Coronary artery (tissue), 2 donors: ENCODE measurements at regions not wholly inside any gene's neighbourhood (a gene's known extent, or its start where the extent isn't known, plus 50 kb on each side); places are given as distances from the start of the nearest gene placed in this dataset.

Experiments
- DNase-seq: peaks from one replicate; pipeline ENCODE4 v3.0.0-alpha.2; 2017; ENCODE audit warnings: low spot score
- H3K27ac ChIP-seq, 2 donors: fragments of 200-600 bp; sonication (generic); one replicate each; pipeline ENCODE4 v1.5.1; 2016 to 2019
- H3K4me3 ChIP-seq: fragments of 200-600 bp; sonication (generic); 2 replicates; pipeline ENCODE4 v1.5.1; 2016; ENCODE audit warnings: mild to moderate bottlenecking, moderate library complexity
- TF ChIP-seq, protein P1 (sequence below): fragments of 200-600 bp; sonication (generic); IDR thresholded peaks from one replicate; pipeline ENCODE4 v1.5.1; 2019; ENCODE audit warnings: antibody characterized with exemption

DNA sequence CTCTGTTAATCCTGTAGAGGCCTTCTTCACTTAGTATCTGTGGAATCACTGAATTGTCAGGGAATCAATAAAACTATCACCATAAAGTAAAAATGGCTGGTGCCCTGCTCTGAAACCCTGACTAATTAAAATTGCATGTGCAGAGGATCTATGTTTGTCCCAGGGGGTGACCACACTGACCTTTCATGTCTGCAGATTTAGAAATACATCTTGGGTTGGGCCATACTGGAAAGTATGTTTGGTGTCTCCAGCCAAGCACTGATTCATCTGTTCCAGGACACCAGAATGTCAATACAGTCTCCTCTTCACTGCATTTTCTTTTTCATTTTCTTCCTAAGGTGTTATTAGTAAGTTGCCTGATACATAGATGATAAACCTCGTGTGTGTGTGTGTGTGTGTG is 490.9 kb upstream of the INTU start:
- no peak for DNase-seq
- TF ChIP-seq, protein P1, sequence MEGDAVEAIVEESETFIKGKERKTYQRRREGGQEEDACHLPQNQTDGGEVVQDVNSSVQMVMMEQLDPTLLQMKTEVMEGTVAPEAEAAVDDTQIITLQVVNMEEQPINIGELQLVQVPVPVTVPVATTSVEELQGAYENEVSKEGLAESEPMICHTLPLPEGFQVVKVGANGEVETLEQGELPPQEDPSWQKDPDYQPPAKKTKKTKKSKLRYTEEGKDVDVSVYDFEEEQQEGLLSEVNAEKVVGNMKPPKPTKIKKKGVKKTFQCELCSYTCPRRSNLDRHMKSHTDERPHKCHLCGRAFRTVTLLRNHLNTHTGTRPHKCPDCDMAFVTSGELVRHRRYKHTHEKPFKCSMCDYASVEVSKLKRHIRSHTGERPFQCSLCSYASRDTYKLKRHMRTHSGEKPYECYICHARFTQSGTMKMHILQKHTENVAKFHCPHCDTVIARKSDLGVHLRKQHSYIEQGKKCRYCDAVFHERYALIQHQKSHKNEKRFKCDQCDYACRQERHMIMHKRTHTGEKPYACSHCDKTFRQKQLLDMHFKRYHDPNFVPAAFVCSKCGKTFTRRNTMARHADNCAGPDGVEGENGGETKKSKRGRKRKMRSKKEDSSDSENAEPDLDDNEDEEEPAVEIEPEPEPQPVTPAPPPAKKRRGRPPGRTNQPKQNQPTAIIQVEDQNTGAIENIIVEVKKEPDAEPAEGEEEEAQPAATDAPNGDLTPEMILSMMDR = no peak
- H3K27ac ChIP-seq = no peak overlapping the region
- H3K4me3 ChIP-seq = no peak overlapping the region

DNA sequence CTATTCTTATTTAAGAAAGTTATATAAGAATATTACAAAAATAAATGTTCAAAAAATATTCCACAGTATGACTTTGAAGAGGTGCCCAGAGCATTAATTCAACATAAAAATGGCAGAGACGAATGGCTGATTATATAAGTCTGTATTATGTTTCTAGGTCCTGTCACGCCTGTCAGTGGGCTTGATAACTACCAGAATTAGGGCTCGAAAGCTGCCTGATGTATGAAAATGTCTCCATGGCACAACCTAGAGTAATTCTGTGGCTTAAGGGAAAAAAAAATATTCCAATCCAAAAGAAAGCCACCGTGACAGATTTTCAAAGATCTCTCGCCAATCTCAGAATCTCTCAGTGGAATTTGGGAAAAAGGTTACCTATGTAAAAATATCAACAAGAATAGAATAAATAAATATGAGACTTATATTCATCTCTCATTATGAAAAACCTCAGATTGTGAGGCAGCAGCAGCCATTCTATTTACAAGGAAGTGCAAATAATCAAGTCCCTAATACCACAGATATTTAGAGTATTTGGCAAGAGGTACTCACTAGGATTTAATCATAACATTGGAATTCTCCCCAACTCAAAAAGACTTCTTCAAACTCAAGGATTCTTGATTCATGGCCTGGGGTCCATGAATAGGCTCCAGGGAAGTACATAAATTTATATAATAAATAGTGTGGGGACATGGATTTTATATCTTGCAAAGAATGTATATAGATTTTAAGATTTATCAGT is 489.1 kb upstream of the INTU start:
- no peak overlapping the region for H3K27ac ChIP-seq

DNA sequence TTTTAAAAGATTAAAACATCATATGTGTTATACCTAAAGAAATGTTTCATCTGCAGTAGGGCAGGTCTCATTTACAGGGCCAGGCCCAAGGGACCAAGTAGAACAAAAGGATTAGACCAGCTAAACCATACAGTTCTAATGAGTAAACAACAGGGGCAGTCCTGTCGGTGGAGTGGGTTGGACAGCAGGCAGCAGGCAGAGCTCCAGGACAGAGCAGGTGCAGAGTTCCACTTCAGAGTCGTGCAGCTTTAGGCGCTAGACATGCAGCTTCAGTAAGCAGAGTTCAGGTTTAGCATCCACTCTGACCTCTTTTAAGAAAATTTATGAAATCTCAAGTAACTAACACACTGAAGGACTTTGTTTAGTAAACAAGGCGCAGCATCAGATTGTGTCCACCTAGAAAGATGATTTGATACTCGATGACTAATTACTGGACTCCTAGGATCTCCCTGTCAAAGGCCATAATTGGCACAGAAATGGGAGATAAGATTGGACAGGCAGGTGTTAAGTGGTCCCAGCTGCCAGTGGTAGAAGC is 487.7 kb upstream of the INTU start:
- no peak for DNase-seq
- Histone ChIP-seq H3K27ac (no peak overlapping the region), H3K4me3 (no peak overlapping the region)
- TF ChIP-seq, protein P1 = no peak

More for the DNA sequence above, 489.1 kb upstream of the INTU start:
- no peak for DNase-seq
- H3K4me3 ChIP-seq = no peak overlapping the region
- TF ChIP-seq, protein P1 = no peak

DNA sequence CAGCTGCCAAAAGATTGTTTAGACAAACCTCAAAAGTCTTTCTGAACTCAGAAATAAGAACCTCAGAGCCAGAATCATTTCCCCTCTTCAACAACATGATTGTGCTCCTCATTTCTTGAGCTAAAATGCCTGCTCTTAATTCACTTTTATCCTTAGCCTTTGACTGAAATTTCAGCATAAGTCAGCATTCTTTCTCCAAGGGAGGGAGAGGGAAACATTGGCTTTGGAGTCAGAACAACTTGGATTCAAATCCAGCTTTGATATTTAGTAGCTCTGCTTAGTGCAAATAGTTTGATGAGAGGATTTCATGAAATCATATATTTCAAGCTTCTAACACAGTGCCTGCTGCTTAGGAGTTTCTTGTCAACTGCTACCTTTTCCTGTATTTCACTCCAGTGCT is 484.6 kb upstream of the INTU start:
- H3K4me3 ChIP-seq = no peak overlapping the region
- H3K27ac ChIP-seq = no peak overlapping the region
- TF ChIP-seq, protein P1 = no peak
- DNase-seq = no peak

DNA sequence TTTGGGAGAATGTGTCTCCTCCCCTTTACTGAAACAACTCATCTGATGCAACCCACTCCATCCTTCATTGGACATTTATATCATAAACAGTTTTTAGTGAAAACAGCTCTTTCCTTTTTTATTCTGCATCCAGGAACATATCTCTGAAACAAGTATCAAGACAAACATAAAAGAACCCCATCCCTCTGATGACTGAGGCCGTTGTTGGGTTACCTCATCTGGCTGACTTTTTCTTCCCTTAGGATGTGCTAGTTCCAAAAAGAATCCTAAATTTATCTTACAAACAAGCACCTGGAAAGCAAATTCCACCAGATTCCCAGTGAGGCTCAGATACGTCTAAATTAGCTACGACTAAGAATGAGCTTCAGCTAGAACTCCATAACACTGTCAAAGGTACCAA is 483.7 kb upstream of the INTU start:
- no peak overlapping the region for H3K27ac ChIP-seq
- H3K4me3 ChIP-seq = no peak overlapping the region
- DNase-seq = no peak
- TF ChIP-seq, protein P1 = no peak

- TF ChIP-seq, protein P1 = no peak
- Histone ChIP-seq H3K4me3 (no peak overlapping the region), H3K27ac (no peak overlapping the region)
- no peak for DNase-seq
These were observed 480.8 kb upstream of the INTU start for GRCh38 chr4:127151941-127152340.

- no peak overlapping the region for H3K4me3 ChIP-seq
- TF ChIP-seq, protein P1 = no peak
- H3K27ac ChIP-seq = no peak overlapping the region
- DNase-seq = no peak
These were observed 477.6 kb upstream of the INTU start for GRCh38 chr4:127155116-127155515.
